HG03432 (cell line): ENCODE measurements at regions not wholly inside any gene's neighbourhood (a gene's known extent, or its start where the extent isn't known, plus 50 kb on each side); places are given as distances from the start of the nearest gene placed in this dataset.
A peak's percentile ranks its signal among the peaks of the same experiment; 100 is the strongest.

Experiments
- ATAC-seq: cut with Tn5 transposase; IDR thresholded peaks from one replicate; pipeline ENCODE4 v1.9.1; 2021; ENCODE audit warnings: mild to moderate bottlenecking, moderate library complexity; ENCODE audit not compliant: unreplicated experiment

DNA sequence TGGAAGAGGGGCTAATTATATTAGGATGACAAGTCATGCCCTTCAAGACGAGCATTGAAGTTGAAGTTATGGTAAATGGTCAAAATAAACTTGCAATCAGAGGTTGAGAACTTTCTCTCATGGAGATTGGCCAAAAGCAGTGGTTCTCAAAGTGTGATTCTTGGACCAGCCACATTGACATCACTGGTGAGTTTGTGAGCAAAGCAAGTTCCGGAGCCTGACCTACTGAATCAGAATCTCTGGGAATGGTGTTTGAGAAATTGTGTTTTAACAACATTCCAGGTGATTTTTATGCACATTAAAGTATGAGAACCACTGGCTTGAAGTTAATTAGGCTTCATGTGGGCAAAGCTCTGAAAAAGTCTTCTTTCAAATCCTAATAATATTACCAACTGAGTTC, 403.5 kb downstream of the ZSWIM6 start:
- ATAC-seq: no peak

DNA sequence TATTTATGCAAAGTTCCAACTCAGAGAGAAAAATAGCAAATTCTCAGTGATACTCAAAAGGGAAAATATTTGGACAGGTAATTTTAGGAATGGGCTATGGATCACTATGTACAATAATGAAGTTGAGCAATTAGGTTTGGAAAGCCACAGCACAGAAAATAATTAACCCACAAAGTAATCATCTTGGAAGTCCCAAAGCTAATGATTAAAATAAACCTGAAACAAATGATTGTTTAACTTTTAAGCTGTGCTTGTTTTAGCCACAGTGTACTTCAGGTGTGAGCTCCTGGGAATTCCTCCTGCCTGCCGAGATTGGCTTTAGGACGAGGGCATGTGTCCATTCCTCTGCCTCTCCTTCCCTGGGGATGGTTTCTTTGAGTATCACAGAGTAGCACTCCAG, 403.9 kb downstream of the ZSWIM6 start:
- ATAC-seq: no peak

DNA sequence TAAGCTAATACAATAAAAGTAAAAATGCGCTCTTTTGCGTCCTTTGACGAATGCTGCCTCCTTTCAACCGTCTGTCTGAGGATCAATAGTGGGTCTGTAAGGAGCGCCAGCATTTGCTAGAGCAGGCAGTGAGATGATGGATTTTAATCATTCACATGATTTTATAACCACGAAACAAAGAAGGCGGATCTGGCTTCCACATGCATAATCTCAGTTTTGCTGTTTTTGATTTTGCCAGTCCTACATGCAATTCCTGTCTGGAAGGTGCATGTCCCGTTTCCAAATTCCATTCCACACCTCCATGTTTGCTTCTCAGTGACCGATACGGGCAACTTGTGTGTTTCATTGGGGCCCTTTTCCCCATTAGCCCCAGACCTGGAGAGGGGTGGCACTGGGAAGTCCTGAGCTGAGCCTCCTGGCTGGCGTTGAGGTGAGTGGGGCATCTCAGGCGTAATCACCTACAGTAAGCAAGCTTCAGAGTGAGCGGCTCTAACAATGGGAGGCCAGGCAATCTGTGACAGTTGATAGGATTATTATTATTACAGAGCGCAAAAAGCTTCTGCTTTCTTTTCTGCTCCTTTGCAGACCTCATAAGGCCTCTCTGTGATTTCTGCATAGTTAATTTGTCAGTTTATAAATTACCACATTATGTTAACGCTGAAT, 405.4 kb downstream of the ZSWIM6 start:
- ATAC-seq: no peak

DNA sequence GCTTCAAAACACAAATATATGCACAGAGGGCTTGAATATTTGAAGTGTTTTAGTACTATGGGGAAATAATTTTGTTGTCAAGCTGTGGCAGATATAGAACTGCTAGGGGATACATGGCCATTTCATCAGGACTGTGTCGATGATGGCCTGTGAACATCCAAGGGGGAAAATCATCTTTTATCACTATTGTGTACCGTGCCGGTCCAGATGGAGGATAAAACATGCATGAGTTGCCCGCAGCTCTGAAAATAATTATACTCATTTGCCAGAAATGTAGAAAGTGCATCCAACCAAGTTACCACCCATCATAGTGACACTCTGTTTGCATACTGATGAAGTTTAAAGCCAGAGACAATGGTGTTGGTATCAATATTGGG, 405.9 kb downstream of the ZSWIM6 start:
- ATAC-seq: no peak

DNA sequence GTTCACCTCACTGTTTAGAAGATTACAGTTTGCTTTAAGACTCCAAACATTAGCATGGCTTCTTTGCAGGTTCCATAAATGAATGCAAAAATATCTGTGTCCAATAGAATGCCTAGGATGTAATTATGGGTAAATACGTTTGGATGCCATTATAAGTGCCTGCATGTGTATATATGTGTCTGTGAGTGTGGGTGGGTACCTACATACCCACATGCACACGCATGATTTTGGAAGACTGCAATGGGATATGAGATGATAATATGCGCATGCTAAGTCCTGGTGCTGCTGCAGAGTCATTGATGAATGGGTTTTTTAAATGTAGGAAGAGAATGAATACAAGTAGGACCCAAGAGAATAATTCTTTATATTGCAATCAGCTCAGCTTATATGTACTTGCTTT, 406.4 kb downstream of the ZSWIM6 start:
- no peak for ATAC-seq

DNA sequence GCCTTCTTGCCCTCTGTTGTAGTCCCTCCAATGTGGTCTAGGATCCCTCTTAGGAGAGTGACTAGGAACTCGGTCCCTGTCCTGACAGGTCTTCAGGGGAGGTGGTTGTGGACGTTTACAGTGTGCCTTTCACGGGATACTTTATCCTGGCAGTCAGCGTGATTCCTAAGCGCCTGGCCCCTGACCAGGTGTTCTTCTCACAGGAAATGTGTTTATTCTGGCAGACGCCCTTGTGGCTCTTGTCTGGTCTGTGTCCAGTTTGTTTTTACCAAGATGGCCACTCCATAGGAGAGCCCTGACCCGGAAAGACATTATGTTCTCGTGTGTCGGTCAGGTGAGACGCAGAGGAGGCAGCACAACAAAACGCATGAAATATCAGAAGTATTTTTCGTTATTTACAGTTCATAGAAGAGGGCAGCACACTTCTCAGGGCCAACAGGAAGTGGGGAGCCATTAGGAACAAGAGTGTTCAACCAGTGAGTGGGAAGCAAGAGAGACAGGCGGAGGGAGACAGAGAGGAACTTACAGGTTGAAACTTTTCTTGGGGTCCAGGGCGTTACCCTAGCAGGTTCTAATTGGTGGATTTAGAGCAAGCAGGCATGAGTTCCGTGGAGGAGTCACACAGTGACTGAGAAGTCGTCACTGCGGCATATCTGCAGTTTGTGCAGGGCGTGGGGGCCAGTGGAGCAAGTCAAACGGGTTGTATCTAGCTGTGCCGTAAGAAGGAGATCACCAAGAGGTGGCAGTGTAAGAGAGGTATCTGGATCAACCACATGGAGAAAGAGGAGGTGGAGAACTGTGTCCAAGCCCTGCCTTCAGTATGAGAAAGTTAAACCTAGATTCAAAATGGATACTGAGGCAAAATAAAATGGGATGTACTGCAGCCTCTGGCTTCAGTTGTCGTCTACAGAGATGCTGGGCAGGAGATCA, 412.9 kb downstream of the ZSWIM6 start:
- no peak for ATAC-seq

DNA sequence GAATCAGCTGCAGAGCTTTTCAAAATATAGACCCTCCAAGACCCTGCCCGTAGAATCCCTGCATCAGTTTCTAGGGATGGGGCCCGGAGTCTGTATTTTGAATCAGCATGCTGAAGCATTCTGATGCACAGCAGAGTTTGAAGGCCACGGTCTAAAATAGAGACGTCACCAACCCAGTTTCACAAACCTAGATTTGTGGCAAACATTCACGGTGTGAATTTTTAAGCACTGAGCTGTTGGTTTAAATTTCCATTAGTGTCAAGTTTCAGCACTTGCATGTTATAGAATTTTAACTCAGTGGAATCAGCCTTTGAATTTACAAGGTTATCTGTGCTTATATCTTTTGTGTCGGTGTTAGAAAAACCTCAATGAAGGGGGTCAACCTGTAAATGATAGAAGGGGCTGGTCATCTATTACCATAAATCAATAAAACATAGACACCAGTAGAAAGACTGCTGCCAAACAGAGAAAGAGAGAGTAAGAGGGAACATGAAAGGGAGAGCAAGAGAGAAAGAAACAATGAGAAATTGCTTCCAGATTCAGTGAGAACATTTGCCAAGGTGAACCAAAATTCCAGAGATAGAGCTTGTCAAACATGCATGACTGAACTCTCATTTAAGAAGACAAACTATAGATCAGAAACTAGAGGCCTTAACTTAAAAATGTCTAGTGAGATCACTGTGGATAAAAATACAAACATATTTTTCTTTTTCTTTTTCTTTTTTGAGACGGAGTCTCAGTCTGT, 414.9 kb downstream of the ZSWIM6 start:
- no peak for ATAC-seq

DNA sequence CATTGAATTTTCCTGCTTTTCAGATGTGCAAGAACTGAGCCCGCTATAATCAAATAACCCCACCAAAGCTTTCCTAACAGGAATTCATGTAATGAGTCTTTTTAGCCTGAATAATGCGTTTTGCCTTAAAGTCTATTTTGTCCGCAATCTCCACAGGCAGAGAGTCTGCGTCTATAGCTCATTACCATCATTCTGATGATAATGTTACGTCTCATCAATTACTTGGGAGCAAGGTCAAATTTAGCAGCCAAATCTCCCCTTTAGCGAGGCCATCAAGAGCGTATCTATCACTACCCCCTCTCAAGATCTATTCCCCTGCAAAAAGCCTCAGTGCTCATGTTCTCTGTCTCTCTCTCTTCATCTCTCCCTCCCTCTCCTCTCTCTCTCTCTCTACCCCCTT, 416.1 kb downstream of the ZSWIM6 start:
- no peak for ATAC-seq

DNA sequence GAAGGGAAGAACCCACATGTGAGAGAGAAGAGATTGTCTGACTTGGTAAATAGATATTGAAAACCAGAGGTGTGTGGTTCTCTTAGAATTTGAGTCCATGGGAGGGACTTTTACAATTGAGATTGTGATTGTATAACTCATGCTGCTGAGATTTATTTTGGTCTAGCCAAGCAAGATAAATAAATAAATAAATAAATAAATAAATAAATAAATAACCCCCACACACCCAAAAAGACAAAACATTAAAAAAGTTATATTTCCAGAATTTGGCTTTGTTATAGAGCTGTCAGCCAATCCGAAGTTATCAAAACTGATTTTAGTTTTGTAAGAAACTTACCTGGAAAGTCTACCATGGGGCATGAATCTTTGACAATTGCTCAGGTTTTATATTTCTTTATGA, 416.6 kb downstream of the ZSWIM6 start:
- ATAC-seq: no peak

DNA sequence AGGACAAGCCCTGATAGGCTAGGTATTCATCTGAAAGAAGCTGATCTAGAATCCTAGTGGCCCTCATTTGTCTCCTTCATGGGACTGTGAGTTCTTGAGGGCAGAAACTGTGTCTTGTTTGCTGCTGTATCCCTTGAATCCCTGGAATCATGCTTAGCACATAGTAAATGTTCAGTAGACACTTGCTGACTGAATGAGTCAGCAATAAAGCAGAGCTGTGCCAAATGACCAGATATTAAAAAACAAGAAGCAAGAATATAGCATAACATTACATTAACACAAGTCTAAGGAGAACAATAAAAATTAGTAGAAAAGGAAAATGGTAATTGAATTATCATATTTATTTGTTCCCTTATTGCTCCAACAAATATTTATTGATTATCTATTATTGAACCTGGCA, 420.5 kb downstream of the ZSWIM6 start:
- ATAC-seq: no peak

DNA sequence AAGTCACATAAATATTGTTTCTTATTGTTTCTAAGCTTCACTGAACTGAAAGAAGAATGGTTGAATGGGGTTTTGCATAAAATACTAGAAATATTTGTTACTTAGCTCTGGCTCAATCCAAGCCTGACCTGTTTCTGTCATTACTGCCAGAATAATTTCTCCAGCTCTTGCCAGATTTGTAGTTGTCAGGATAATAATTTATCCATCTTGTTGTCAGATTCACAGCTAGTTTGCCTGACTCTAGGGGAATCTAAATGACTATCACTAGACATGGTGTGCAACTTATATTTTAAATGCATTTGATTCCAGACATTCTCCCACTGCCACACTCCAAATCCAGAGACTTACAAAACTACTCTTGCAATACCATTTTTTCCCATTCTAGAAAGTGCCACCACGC, 422.7 kb downstream of the ZSWIM6 start:
- no peak for ATAC-seq

DNA sequence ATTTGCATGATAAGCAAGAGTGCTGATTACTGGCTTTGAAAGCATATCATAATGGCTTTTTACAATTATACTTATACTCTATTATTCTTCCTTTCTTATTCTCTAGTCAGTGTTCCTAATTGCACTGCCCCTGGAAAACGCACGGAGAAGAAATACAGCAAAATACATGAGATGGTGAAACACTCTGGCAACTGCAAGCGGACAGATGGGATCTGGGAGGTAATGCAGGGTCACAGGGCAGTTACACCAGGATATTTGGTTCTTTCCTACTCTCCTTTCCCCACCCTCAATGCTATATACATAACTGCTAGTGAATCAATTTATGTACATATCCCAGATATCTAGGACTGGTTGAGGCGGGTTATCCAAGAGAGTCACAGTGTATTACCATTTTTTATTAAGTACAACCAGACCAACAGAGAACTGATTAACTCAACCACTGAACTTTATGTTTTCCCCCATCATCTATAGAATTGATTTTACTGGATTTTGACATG, 423.7 kb downstream of the ZSWIM6 start:
- ATAC-seq: no peak

DNA sequence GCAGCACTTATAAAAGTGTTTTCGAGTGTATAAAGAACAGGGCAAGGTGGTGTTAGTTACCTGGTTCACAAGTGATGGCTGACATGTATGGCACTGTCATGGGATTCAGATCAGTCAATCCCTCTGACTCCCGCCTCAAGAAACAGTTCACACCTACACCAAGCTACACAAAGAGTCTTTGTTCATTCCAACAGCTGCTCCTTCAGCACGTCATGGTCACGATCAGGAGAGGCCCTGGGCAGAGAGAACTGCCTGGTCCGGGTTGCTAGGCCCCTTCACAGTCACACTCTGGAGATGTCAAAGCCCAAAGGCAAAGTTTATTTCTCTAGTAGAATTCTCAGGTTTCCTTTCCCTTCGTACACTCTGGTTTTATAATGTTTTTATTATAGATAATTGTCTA, 426.7 kb downstream of the ZSWIM6 start:
- ATAC-seq: no peak

DNA sequence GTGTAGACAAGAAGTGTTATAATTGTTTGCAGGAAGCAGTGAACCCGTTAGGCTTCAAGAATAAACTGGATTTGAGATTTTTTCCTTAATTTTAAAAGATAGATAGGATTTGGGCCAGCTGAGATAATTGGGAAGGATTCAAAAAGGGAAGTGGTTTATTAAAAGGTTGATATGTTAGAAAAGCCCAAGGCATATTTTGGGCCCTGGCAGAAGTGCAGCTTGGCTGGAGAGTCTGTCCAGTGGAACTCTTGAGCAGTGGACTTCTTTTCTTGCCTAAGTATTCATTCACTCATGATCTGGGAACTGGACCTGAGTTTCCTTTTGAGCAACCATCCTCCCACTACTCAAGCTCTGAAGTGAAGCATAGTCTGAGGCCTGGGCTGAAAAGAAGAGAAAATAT, 433.4 kb downstream of the ZSWIM6 start:
- ATAC-seq: no peak

DNA sequence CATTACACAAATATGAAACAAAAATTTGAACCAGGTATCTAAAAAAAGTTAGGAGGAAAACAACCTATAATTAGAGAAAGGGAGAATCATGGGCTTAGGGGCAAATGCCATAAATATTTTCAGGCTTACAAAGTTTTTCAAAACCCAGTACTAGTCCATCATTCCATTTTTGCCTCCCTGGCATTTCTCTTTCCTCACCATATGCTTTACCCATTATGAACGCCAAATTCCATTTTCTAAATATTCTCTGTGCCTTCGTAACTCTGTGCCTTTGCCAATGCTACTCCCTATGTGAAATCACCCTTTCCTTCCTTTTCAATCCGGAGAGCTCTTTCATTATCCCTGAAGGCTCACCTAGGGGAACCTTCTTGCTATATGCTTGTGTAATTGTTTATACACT, 434.1 kb downstream of the ZSWIM6 start:
- no peak for ATAC-seq

DNA sequence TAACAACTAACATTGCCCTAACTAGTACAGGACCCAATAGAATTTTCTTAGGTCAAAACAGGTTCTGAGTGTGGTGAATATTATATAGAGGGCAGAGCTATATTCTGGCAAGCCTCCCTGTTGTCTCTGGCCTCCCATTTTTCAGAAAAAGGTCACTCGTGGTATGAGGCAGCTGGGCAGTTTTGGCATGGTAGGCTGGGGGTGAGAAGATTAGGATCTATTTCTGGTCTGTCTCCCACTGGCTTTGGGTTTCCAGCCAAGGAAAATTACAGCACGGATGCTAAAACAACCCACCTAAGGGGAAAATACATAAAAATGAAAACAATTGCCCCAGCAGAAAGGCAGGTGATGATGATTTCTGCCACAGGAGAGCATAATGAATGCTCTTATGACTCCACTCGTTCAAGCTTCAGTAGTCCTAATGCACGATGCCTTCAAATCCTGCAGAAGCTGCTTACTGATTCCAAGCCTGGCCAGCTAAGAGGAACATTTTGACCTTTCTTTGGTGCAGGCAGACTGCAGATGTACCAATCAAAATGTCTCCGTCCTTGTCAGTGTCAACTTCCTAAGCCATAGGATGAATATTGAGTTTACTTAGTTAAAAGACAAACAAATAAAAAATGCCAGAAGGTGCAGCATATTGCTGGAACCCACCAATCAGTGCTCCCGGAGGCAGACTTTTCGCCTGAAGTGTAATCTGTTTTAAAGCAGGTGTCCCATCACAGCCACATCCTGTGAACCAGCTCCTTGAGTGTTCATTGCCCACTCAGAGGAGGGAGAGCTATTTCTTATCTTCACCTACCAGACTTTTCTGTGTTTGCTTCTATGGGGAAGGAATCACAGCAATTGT, 435.4 kb downstream of the ZSWIM6 start:
- ATAC-seq: no peak

DNA sequence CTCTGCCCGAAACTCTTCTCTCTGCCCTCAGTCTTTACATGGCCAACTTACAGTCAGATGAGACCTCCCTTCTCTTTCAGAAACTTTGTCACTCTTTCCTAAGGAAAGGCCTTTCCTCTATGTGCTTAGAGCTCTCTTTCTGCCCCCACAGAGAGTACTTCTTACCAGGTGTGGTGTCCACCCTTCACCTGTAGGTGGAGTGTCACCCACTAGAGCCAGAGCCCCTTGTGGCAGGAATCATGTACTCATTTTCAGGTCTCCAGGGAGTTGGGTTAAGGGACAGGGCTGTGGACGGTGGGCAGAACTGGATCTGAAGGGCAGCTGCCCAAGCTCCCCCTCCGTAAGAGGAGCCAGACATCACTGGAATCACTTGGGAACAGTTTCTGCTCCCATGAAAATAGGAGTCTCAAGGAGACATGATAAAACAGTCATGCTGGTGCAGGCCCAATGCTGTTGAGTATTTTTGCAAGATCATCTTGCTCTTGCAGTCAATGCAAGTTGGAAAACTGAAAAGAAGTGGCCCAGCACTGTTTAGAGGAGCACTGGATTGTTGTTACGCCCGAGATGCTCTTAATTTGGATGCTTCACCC, 436.7 kb downstream of the ZSWIM6 start:
- ATAC-seq: peak; percentile 94

DNA sequence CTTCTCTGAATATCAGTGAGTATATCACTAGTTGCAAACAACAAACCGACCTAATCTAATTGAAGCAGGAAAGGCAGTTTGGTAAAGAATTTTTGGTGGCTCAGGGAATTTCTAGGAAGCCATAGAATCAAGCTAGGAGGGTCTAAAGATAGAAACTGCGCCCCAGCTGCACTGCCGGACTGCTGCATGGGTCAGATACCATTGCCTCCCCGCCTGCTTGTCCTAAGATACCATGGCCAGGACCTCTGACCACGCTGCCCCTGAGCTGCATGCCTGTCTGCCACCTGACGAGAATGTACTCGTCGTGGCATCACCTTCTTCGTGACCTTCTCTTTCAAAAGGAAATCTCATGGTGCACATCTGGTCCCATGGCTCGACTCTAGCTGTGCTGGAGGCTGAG, 439.0 kb downstream of the ZSWIM6 start:
- no peak for ATAC-seq

DNA sequence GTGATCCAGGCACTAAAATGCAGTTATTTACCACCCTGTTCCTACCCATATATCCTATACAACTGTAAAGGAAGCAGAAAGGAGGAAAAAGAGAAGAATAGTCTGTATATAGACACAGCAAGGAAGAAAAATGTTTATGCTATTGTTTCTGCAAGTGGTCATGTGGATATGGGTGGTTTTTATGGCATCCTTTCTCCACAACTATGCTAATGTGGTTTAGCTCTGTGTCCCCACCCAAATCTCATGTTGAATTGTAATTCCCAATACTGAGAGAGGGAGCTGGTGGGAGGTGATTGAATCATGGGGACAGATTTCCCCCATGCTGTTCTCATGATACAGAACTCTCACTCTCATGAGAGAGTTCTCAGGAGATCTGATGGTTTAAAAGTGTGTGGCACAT, 439.8 kb downstream of the ZSWIM6 start:
- no peak for ATAC-seq

DNA sequence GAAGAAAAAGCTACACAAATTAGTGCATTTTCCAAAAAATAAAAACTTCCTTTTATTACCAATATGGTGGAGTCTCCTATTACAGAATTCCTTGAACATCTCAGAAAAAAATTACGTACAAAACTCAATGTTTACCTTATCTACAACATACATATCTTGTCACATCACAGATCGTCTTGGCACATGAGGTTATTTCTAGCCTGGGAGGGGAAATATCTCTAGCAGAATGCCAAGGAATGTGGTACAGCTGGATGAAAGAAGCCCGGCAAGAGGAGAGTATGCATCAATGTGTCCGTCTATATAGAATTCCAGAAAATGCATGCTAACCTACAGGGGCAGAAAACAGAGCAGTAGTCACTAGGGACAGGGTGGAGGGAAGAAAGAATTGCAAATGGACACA, 443.8 kb downstream of the ZSWIM6 start:
- no peak for ATAC-seq
